Motor neuron (in vitro differentiated cells): ENCODE measurements at regions not wholly inside any gene's neighbourhood (a gene's known extent, or its start where the extent isn't known, plus 50 kb on each side); places are given as distances from the start of the nearest gene placed in this dataset.

Experiments used
- ATAC-seq, 8 experiments: fragments of 200-7000 bp; cut with Tn5 transposase; replicated peaks in 6 of 8; 2 replicates each; pipeline ENCODE4 v1.8.0; 2021; ENCODE audit warnings: mild to moderate bottlenecking in 8 of 8, moderate library complexity in 8 of 8
- H3K27ac ChIP-seq, 2 donors: fragments of 250-450 bp; sonication (Bioruptor Pico); 2 replicates each; pipeline ENCODE4 v1.9.0; 2021; ENCODE audit warnings: antibody characterized with exemption in 2 of 2, mild to moderate bottlenecking in 2 of 2, moderate library complexity in 1 of 2
- H3K4me1 ChIP-seq, 2 donors: fragments of 250-450 bp; sonication (Bioruptor Pico); replicated peaks in 1 of 2; 2 replicates each; pipeline ENCODE4 v1.6.1; 2021; ENCODE audit warnings: antibody characterized with exemption in 2 of 2, mild to moderate bottlenecking in 2 of 2, moderate library complexity in 1 of 2
- H3K4me3 ChIP-seq, 5 donors: fragments of 250-450 bp; sonication (Bioruptor Pico); 2 replicates each; pipeline ENCODE4 v1.9.0; 2021; ENCODE audit warnings: antibody characterized with exemption in 5 of 5, mild to moderate bottlenecking in 5 of 5, moderate library complexity in 4 of 5
- WGBS, 10 experiments: fragments of 450-650 bp; shearing (Covaris generic); methylation state at CpG; one replicate each; pipeline ENCODE4 v1.0.0; 2022; 5-methylcytosine and 5-hydroxymethylcytosine counted together
- in situ Hi-C, 9 experiments: fragments of 400-800 bp; cut with MboI; loops; one replicate each; pipeline ENCODE4 v1.15.0; 2021; ENCODE audit warnings: low sequenced_read_pairs in 9 of 9, low pct_unique_long_range_greater_than_20kb in 2 of 9; ENCODE audit not compliant: unreplicated experiment in 9 of 9

- Histone ChIP-seq H3K4me1 (no peaks in the 10 kb centered on the region), H3K4me3 (no peak overlapping the region), H3K27ac (no peak overlapping the region)
- WGBS, 10 experiments: 13 to 90% (median 46%) methylated on average over 1 of the region's 1 CpG; no CpG with 5 or more reads in 1 of the 10 experiments
- no peak for ATAC-seq
- in situ Hi-C loops: no loop called here
Observed at GRCh38 chr10:4467481-4467880, 358.5 kb upstream of the AKR1E2 start.

- no peak overlapping the region for H3K4me3 ChIP-seq
- no peaks in the 10 kb centered on the region for H3K4me1 ChIP-seq
- H3K27ac ChIP-seq: no peak overlapping the region
- in situ Hi-C loops: no loop called here
- ATAC-seq: no peak
Observed at GRCh38 chr10:4460267-4460666, 365.7 kb upstream of the AKR1E2 start.

GRCh38 chr10:4459531-4459930 is 366.5 kb upstream of the AKR1E2 start:
- H3K4me3 ChIP-seq: no peak overlapping the region
- in situ Hi-C loops: no loop called here
- H3K4me1 ChIP-seq: no peaks in the 10 kb centered on the region
- 40 to 92% (median 83%) methylated on average over 1 to 5 of the region's 5 CpGs; no CpG with 5 or more reads in 3 of the 10 experiments for WGBS, 10 experiments
- peak in 1 of 8 experiments; percentile 52 for ATAC-seq
- H3K27ac ChIP-seq: no peak overlapping the region

DNA sequence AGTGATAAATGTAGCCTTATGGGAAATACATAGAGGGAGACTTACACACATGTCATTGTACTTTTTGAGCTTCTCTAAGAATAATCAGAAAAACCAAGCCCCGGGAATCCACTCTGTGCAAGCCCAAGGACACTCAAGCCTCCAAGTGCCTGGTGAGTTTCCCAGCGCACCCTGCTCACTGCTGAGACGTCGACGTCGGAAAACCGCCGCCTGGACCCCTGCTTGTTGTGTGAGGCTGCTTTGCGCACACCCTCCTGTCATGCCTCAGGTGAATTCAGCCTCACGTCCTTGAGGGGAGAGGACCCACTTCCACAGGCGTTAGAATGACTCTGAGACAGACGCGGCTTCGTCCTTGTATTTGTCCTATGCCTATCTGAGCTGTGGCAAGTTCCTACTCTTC is 368.4 kb upstream of the AKR1E2 start:
- ATAC-seq: no peak
- in situ Hi-C loops: no loop called here
- 72 to 100% (median 90%) methylated on average over 1 to 3 of the region's 14 CpGs; no CpG with 5 or more reads in 5 of the 10 experiments for WGBS, 10 experiments
- no peak overlapping the region for H3K27ac ChIP-seq
- no peak overlapping the region for H3K4me3 ChIP-seq
- no peaks in the 10 kb centered on the region for H3K4me1 ChIP-seq

- WGBS, 10 experiments: 0 to 100% (median 22%) methylated on average over 1 of the region's 1 CpG; no CpG with 5 or more reads in 3 of the 10 experiments
- in situ Hi-C loops: no loop called here
- peaks cover 0 to 3% of the 10 kb centered on the region in 2 donors for H3K4me1 ChIP-seq
- H3K27ac ChIP-seq: no peak overlapping the region
- no peak overlapping the region for H3K4me3 ChIP-seq
- ATAC-seq: no peak
Observed at GRCh38 chr10:4456776-4457175, 369.2 kb upstream of the AKR1E2 start.

- WGBS, 10 experiments: 7 to 100% (median 83%) methylated on average over 1 to 3 of the region's 3 CpGs; no CpG with 5 or more reads in 1 of the 10 experiments
- ATAC-seq: peak in 1 of 8 experiments; percentile 80
- peaks cover 4% of the 10 kb centered on the region in 2 donors for H3K4me1 ChIP-seq
- no peak overlapping the region for H3K4me3 ChIP-seq
- in situ Hi-C loops: no loop called here
- no peak overlapping the region for H3K27ac ChIP-seq
Observed at GRCh38 chr10:4456279-4456678, 369.7 kb upstream of the AKR1E2 start.

GRCh38 chr10:4453950-4454349 is 372.1 kb upstream of the AKR1E2 start:
- H3K4me1 ChIP-seq: peaks cover 11% of the 10 kb centered on the region in 2 donors
- no peak overlapping the region for H3K27ac ChIP-seq
- WGBS, 10 experiments: 56 to 100% (median 81%) methylated on average over 1 to 5 of the region's 5 CpGs; no CpG with 5 or more reads in 3 of the 10 experiments
- no peak overlapping the region for H3K4me3 ChIP-seq
- in situ Hi-C loops: no loop called here
- no peak for ATAC-seq

- in situ Hi-C loops: no loop called here
- no peak overlapping the region for H3K4me3 ChIP-seq
- peaks cover 11% of the 10 kb centered on the region in 2 donors for H3K4me1 ChIP-seq
- no peak for ATAC-seq
- 71 to 100% (median 96%) methylated on average over 1 to 6 of the region's 8 CpGs for WGBS, 10 experiments
- H3K27ac ChIP-seq: no peak overlapping the region
Observed at GRCh38 chr10:4453276-4453675, 372.7 kb upstream of the AKR1E2 start.

- Histone ChIP-seq H3K4me1 (peaks cover 11% of the 10 kb centered on the region in 2 donors), H3K27ac (no peak overlapping the region), H3K4me3 (no peak overlapping the region)
- WGBS, 10 experiments: 8 to 89% (median 64%) methylated on average over 1 to 12 of the region's 13 CpGs
- in situ Hi-C loops: no loop called here
- ATAC-seq: peak in 6 of 8 experiments; percentile 16 to 100 (median 66)
Observed at GRCh38 chr10:4450981-4451908, 374.8 kb upstream of the AKR1E2 start.

DNA sequence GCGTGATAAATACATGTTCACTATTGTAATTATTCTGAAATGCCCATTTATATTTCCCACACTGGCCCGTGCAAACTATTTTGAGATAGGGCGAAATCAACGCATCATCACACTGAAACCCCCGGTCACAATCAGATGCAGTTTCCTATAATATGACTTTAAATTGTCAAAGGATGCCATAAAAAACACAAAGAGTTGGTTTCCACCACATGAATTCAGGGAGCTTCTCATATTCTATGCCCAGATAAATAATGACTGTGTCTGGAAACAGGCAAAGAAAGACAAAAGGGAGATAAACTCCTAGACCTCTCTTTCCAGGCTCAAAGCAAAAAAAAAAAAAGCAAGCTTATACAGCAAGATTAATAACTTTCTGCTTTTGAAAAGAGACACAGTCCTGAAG is 375.8 kb upstream of the AKR1E2 start:
- in situ Hi-C loops: no loop called here
- Histone ChIP-seq H3K4me3 (no peak overlapping the region), H3K4me1 (peaks cover 11% of the 10 kb centered on the region in 2 donors), H3K27ac (no peak overlapping the region)
- 82 to 100% (median 98%) methylated on average over 2 to 5 of the region's 5 CpGs; no CpG with 5 or more reads in 1 of the 10 experiments for WGBS, 10 experiments
- no peak for ATAC-seq

- ATAC-seq: no peak
- H3K4me3 ChIP-seq: no peak overlapping the region
- H3K4me1 ChIP-seq: peaks cover 11% of the 10 kb centered on the region in 2 donors
- in situ Hi-C loops: no loop called here
- H3K27ac ChIP-seq: no peak overlapping the region
- 80 to 100% (median 85%) methylated on average over 1 of the region's 1 CpG; no CpG with 5 or more reads in 6 of the 10 experiments for WGBS, 10 experiments
Observed at GRCh38 chr10:4448030-4448429, 378.0 kb upstream of the AKR1E2 start.

- no peak overlapping the region for H3K27ac ChIP-seq
- peaks cover 0 to 8% of the 10 kb centered on the region in 2 donors for H3K4me1 ChIP-seq
- ATAC-seq: no peak
- in situ Hi-C loops: no loop called here
- WGBS, 10 experiments: 50 to 100% (median 91%) methylated on average over 1 of the region's 1 CpG; no CpG with 5 or more reads in 3 of the 10 experiments
- no peak overlapping the region for H3K4me3 ChIP-seq
Observed at GRCh38 chr10:4443419-4443818, 382.6 kb upstream of the AKR1E2 start.

DNA sequence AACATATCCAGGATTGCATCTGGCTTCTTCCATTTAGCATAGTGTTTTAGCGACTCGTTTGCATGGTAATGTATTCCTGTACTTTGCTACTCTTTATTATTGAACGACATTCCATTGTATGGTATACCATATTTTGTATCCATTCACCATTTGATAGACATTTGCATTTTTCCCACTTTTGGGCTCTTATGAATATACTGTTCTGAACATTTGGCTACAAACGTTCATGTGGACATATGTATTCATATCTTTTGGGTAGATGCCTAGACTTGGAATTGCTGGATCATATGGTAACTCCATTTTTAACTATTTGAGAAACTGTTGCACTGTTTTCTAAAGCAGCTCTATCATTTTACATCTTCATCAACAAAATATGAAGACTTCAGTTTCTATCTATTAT is 383.7 kb upstream of the AKR1E2 start:
- no peak overlapping the region for H3K27ac ChIP-seq
- in situ Hi-C loops: no loop called here
- H3K4me1 ChIP-seq: peaks cover 0 to 12% of the 10 kb centered on the region in 2 donors
- 69 to 100% (median 89%) methylated on average over 2 to 4 of the region's 4 CpGs for WGBS, 10 experiments
- H3K4me3 ChIP-seq: no peak overlapping the region
- no peak for ATAC-seq
